HAP-1 (cell line): ENCODE measurements at regions not wholly inside any gene's neighbourhood (a gene's known extent, or its start where the extent isn't known, plus 50 kb on each side); places are given as distances from the start of the nearest gene placed in this dataset.
"Not testable (repeated sequence)": the region's sequence is repeated elsewhere in the genome, so short reads cannot be mapped to it uniquely, and the experiment has no call there.

Experiments used
- DNase-seq, 2 experiments: peaks; one replicate each; pipeline ENCODE4 v3.0.0-alpha.2; 2016 to 2020; ENCODE audit warnings: low spot score in 2 of 2
- H3K27me3 ChIP-seq: fragments of 250-450 bp; sonication (Bioruptor Pico); 2 replicates; pipeline ENCODE4 v1.5.1; 2020; ENCODE audit warnings: low read depth, mild to moderate bottlenecking, moderate library complexity
- H3K36me3 ChIP-seq: fragments of 250-450 bp; sonication (Bioruptor Pico); replicated peaks from 2 replicates; pipeline ENCODE4 v1.5.1; 2020; ENCODE audit warnings: mild to moderate bottlenecking
- H3K4me1 ChIP-seq: fragments of 250-450 bp; sonication (Bioruptor Pico); 2 replicates; pipeline ENCODE4 v1.5.1; 2020; ENCODE audit warnings: mild to moderate bottlenecking
- H3K4me3 ChIP-seq: fragments of 250-450 bp; sonication (Bioruptor Pico); 2 replicates; pipeline ENCODE4 v1.5.1; 2020; ENCODE audit warnings: mild to moderate bottlenecking, moderate library complexity
- H3K9me3 ChIP-seq: fragments of 250-450 bp; sonication (Bioruptor Pico); 2 replicates; pipeline ENCODE4 v1.5.1; 2020; ENCODE audit warnings: mild to moderate bottlenecking, moderate library complexity
- in situ Hi-C: fragments of 300-500 bp; cut with MboI; formaldehyde crosslinking; loops from 3 replicates; pipeline ENCODE4 v1.14.3; 2020; ENCODE audit warnings: low sequenced_read_pairs, inconsistent platforms, mixed read lengths

GRCh38 chr2:36302911-36303310, 52.7 kb upstream of the CRIM1 start:
- no peaks in the 10 kb centered on the region for H3K9me3 ChIP-seq
- H3K4me3 ChIP-seq = no peak overlapping the region
- in situ Hi-C loops = no loop called here
- no peaks in the 10 kb centered on the region for H3K36me3 ChIP-seq
- no peaks in the 10 kb centered on the region for H3K4me1 ChIP-seq
- H3K27me3 ChIP-seq = no peaks in the 10 kb centered on the region
- DNase-seq = no peak

DNA sequence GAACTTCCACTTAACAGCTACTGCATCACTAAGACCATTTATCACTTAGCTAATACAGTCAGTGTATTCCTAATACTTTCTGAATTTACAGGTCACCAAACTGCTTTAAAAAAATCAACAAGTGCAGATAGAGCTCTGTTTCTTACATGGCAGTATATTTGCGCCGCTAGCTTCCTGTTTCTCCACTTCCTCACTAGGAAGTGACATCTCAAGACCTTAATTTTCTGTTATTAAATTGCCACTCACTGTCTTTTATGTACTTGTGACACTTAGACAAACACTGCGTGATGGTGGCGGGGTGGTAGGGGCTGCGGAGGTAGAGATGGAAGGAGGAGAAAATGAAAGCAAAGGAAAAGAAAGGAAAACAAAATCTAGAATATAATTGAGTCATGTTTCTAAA, 53.7 kb upstream of the CRIM1 start:
- no peaks in the 10 kb centered on the region for H3K27me3 ChIP-seq
- DNase-seq = no peak
- H3K36me3 ChIP-seq = no peaks in the 10 kb centered on the region
- no peaks in the 10 kb centered on the region for H3K4me1 ChIP-seq
- H3K4me3 ChIP-seq = no peak overlapping the region
- in situ Hi-C loops = no loop called here
- no peaks in the 10 kb centered on the region for H3K9me3 ChIP-seq

GRCh38 chr2:36300697-36301096, 54.9 kb upstream of the CRIM1 start:
- H3K4me3 ChIP-seq = no peak overlapping the region
- DNase-seq = no peak
- no peaks in the 10 kb centered on the region for H3K4me1 ChIP-seq
- in situ Hi-C loops = no loop called here
- H3K36me3 ChIP-seq = no peaks in the 10 kb centered on the region
- H3K27me3 ChIP-seq = no peaks in the 10 kb centered on the region
- H3K9me3 ChIP-seq = no peaks in the 10 kb centered on the region

DNA sequence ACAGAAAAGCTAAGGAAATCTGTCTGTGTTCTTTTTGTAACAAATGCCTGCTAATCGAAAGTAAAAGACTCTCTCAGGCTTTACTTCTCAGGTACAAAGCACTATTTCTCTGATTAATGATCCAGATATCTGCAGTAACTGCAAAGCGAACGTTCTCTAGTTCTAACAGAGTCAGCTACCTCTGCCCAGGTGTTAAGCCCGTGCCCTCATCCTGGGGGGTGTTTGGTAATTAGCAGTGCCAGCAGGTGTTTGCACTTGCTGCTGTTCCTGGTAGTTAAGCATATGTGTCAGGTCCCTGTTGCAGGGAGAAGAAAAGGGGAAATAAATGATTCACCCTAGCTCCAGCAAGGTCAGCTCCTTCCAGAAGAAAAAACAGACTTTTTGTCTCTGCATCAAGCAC, 58.8 kb upstream of the CRIM1 start:
- in situ Hi-C loops = no loop called here
- no peaks in the 10 kb centered on the region for H3K36me3 ChIP-seq

DNA sequence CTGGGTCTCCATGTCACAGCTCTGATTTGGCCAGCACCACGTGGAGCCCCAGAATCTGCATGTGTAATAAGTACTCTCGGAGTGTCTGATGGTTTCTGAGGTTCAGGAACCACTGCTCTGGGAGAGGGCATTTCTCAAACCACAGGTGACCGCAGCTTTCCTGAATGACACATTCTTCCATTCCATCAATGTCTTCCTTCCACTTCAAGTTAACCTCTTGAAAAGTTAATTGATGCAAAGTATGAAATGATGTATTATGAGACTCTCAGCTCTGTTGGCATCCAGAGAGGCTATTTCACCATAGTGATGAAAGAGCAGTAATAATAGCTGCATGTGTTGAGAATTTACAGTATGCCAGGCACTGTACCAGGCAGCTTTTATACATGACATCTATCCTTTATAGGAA, 61.3 kb upstream of the CRIM1 start:
- Histone ChIP-seq H3K36me3 (no peaks in the 10 kb centered on the region), H3K27me3 (no peaks in the 10 kb centered on the region), H3K4me1 (no peaks in the 10 kb centered on the region), H3K9me3 (no peaks in the 10 kb centered on the region), H3K4me3 (no peak overlapping the region)
- DNase-seq = no peak
- in situ Hi-C loops = no loop called here

More for the DNA sequence above, 58.8 kb upstream of the CRIM1 start:
- H3K4me3 ChIP-seq = no peak overlapping the region
- no peaks in the 10 kb centered on the region for H3K9me3 ChIP-seq
- H3K27me3 ChIP-seq = no peaks in the 10 kb centered on the region
- no peak for DNase-seq
- no peaks in the 10 kb centered on the region for H3K4me1 ChIP-seq

GRCh38 chr2:36290306-36290856, 65.2 kb upstream of the CRIM1 start:
- Histone ChIP-seq H3K27me3 (no peaks in the 10 kb centered on the region), H3K4me3 (no peak overlapping the region), H3K9me3 (no peaks in the 10 kb centered on the region; the same call in 1 of the 2 replicates), H3K36me3 (no peaks in the 10 kb centered on the region), H3K4me1 (no peaks in the 10 kb centered on the region)
- in situ Hi-C loops = no loop called here
- no peak for DNase-seq

DNA sequence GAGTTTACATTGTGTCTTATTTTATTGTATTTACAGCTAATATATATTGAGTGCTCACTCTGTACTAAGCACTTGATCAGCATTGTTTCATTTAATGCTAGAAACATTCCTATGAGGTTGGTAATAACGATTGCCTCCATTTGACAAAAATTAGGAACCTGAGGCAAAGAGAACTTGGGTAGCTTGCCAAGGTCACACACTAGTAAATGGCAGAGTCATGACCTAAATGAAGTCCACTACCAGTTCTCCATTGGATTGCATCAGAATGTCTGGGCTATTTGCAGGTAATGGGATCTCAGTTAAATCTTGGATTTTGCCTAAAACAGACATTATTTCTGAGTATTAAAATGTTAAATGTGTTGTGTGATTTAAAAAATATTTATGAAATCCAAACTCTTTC, 65.8 kb upstream of the CRIM1 start:
- in situ Hi-C loops = no loop called here
- Histone ChIP-seq H3K4me1 (no peaks in the 10 kb centered on the region), H3K36me3 (no peaks in the 10 kb centered on the region), H3K4me3 (no peak overlapping the region), H3K9me3 (no peaks in the 10 kb centered on the region; the same call in 1 of the 2 replicates), H3K27me3 (no peaks in the 10 kb centered on the region)
- DNase-seq = no peak

DNA sequence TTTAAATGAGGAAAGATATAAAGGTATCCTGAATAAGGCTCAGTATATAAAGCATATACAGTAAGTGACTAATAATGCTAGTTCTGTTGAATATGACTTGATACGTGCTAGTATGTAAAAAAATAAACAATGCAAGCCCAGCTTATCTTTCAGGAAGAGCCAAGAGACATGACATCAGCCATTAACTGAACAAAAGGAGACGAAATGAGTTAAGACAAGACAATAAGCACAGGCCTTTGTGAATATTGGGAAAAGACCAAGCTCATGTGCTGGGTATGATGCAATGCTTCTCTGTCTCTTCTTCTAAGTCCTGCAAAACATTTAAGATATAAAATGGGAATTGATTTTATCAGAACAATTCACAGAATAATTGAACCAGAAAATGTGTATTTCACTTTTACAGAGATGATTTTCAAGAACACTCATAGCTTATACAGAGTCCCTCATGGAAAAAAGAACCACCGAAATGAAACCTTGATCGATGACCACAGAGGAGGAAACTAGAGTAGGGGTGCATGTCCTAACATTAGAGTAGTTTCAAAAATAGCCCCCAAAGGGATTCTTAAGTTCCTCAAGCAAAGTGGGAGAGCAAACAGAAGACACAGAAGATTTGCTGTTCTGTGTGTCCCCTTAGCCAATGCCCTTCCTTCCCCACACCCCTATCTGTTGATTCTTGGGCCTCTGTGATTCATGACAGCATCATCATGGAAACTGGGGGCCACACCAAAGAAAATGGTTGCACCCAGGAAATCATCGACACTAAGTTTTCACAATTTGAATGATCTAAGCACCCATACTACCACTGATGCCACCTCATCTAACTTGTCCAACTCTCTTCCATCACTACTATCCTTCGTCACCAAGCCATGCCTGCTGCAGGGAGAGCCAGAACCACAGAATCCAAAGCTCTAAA, 68.0 kb upstream of the CRIM1 start:
- Histone ChIP-seq H3K36me3 (no peaks in the 10 kb centered on the region), H3K4me3 (no peak overlapping the region), H3K4me1 (no peaks in the 10 kb centered on the region), H3K9me3 (no peaks in the 10 kb centered on the region; the same call in 1 of the 2 replicates), H3K27me3 (no peaks in the 10 kb centered on the region)
- DNase-seq = no peak
- in situ Hi-C loops = no loop called here

DNA sequence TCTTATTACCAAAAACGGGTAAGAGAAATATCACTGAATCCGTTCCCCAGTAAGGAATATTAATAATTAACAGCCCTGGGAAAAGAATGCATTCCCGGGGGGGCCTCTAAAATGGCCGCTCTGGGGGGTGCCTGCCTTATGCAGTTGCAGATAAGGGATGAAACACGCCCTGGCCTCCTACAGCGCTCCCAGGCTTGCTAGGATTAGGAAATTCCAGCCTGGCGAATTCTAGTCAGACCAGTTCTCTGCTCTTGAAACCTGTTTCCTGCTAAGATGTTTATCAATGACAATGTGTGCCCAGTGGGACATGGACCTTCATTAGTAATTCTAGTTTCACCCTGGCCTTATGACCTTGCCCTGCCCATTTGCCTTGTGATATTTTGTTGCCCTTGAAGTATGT, 76.1 kb upstream of the CRIM1 start:
- in situ Hi-C loops, H3K4me3 ChIP-seq, H3K36me3 ChIP-seq, H3K4me1 ChIP-seq, H3K9me3 ChIP-seq, H3K27me3 ChIP-seq, DNase-seq: not testable (repeated sequence)

DNA sequence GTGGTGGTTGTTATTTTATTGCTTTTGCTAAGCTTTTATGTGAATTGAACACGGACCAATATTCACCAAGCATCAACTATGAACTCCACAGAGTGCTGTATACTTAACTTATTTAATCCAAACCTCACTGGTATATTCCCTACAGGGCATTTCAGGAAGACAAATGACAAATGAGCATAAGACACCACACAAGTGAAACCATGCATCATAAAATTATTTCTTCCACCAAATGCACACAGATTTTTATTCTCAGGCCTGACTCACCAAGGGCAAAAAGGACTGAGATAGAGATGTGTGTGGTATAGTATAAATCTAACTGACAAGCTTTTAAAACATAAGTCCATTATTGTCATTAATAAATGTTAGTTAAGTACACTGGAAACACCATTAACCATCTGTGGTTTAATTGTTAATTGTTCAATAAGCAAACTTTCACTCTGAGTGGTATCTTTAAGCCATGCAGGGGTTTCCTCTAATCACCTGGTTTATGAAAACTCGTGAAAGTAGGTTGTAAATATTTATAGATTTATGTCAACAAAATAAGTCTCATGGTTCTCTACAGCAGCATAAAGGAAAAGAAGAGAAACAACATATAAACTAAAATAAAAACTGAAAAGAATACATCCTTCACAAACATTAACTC, 77.6 kb upstream of the CRIM1 start:
- in situ Hi-C loops = no loop called here
- Histone ChIP-seq H3K36me3 (no peaks in the 10 kb centered on the region), H3K27me3 (no peaks in the 10 kb centered on the region), H3K4me1 (no peaks in the 10 kb centered on the region), H3K4me3 (no peak overlapping the region), H3K9me3 (no peaks in the 10 kb centered on the region)
- no peak for DNase-seq

- in situ Hi-C loops = no loop called here
- no peaks in the 10 kb centered on the region for H3K9me3 ChIP-seq
- no peak for DNase-seq
- H3K4me3 ChIP-seq = no peak overlapping the region
- no peaks in the 10 kb centered on the region for H3K4me1 ChIP-seq
- no peaks in the 10 kb centered on the region for H3K36me3 ChIP-seq
- no peaks in the 10 kb centered on the region for H3K27me3 ChIP-seq
These were observed 78.3 kb upstream of the CRIM1 start for GRCh38 chr2:36277146-36277808.

DNA sequence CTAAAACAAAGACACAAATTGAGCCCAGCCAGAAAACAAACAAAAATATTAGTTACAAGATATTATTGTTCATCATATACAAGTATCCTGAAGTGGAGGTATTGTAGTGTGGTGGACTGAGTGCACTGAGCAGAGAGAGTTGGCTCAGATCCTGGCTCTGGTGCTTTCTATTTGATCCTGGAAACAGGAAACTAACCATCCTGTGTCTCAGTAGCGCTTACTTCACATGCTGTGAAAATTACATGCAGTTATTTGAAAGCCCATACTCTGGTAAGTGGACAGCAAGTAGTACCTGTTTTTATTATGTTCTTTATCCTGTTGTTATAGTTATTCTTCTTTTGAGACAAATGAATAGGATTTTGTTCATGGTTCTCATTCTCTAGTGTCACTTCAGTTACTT, 84.3 kb upstream of the CRIM1 start:
- no peak overlapping the region for H3K4me3 ChIP-seq
- no peaks in the 10 kb centered on the region for H3K4me1 ChIP-seq
- H3K27me3 ChIP-seq = peaks cover 3% of the 10 kb centered on the region; the same call in 1 of the 2 replicates
- no peaks in the 10 kb centered on the region for H3K9me3 ChIP-seq
- in situ Hi-C loops = no loop called here
- no peaks in the 10 kb centered on the region for H3K36me3 ChIP-seq
- no peak for DNase-seq

DNA sequence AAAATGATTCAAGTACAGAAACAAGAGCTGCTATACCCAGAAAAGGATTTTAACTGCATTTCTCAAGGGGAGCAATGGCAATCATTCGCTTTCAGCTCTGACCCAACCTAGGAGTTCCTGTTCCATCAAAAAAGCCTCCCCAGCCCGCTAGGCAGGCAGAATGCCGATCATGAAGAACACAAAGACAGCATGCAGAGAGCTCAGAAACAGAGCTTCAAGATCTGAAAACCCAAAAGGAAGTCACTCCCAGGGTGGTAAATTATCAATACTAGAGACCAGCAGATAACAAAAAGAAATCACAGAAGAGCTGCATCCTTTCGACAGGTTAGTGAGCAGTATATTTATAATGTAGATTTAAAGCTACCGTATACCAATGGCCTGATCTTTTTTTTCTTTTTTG, 84.8 kb upstream of the CRIM1 start:
- DNase-seq = no peak
- no peaks in the 10 kb centered on the region for H3K36me3 ChIP-seq
- no peaks in the 10 kb centered on the region for H3K9me3 ChIP-seq
- no peak overlapping the region for H3K4me3 ChIP-seq
- H3K27me3 ChIP-seq = peaks cover 3% of the 10 kb centered on the region; the same call in 1 of the 2 replicates
- no peaks in the 10 kb centered on the region for H3K4me1 ChIP-seq
- in situ Hi-C loops = no loop called here

DNA sequence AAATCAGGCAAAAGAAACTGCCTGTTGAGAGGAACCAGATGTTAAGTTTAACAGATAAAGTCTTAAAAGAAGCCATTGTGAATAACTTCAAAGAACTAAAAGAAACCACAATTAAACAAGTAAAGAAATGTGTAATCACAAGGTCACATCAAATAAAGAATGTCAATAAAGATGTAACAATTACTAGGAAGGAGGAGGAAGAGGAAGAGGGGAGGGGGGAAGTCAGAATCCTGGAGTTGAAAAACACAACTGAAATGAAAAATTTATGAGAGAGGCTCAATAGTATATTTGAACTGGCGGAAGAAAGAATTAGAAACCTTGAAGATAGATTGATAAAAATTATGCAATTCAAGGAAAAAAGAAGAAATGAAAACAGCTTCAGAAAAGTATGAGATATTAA, 88.4 kb upstream of the CRIM1 start:
- no peak for DNase-seq
- in situ Hi-C loops = no loop called here
- Histone ChIP-seq H3K4me1 (no peaks in the 10 kb centered on the region), H3K4me3 (no peak overlapping the region), H3K36me3 (no peaks in the 10 kb centered on the region), H3K9me3 (no peaks in the 10 kb centered on the region), H3K27me3 (peaks cover 3% of the 10 kb centered on the region; the same call in 1 of the 2 replicates)
